Hypothalamus (tissue), 51 donors: ENCODE measurements at regions not wholly inside any gene's neighbourhood (a gene's known extent, or its start where the extent isn't known, plus 50 kb on each side); places are given as distances from the start of the nearest gene placed in this dataset.

Source experiments
- DNase-seq, 51 donors: peaks; one replicate each; lab custom pipeline; 2025; lab: John Stamatoyannopoulos, UW

DNA sequence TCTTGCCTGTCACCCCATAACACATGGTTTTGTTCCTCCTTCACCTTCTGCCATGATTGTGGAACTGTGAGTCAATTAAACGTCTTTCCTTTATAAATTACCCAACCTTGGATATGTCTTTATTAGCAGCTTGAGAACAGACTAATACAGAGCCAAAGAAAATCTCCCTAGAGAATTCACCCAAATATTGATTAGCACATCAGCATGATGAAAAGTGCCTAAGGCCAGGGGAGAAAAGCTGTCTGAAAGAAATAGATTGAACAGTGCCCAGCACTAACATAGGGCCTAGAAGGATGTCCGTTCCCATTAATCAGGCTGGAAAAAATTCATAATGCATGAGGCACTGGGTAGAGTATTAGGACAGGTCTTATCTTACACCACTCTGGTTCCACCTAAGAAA, 111.9 kb upstream of the CALN1 start:
- no peak for DNase-seq

DNA sequence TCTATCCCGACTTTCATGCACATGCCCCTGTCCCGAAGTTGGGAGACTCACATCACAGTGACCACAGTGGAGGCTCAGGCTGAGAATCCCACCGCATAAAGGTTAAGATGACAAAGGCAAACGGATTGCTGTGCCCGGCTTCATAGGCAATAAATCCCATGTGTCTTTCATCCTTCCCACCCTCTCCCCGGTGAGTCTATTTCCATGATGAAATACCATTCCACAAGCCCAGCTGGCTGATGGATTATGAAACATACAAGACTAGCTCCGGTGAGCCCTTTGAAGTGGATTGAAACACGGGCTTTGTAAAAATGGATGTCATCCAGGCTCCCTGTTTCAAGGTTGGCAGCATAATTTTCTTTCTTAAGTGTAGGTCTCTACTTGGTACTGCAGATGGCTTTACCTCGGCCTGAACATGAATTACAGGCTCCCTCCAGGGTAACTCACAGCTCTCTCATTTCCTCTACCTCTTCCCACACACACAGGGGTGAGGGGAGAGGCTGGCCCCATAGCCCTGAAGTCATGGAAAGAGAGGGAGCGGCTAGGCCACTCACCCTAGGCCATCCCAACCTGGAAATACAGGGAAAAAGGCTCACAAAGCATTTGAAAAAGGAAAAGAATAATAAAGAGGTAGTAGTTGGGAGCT, 92.0 kb upstream of the CALN1 start:
- DNase-seq, result no peak

DNA sequence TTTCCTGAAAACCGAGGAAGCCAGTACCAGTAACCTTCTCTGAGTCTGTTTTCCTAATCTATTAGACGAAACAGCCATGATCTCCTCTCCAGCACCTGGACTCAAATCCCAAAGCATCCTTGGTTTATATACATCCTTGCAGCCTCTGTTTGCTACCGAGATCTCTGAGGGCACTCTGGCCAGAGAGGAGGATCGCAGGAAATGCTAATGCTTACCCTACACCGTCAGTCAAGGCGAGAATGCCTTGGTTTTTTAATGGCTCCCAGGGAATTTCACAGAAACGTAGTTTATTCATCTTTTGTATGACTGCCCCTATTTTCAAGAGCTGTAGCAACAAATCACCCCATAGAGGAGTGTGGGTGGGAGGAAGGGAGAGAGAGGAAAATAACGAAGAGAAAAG, 91.5 kb upstream of the CALN1 start:
- DNase-seq, result no peak

DNA sequence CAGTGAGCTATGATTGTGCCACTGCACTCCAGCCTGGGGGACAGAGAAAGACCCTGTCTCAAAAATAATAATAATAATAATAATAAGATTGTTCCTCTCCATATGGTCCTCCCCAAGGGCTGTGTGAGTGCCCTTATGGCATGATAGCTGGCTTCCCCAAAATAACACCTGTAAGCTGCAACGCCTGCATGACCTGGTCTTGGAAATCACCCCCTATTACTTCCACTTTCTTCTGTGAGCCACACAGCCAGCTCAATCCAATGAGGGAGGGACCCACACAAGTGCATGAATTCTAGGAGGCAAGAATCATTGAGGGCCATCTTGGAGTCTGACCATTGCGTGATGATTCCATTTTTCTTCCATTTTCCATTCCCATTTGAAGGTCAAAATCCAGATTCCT, 82.7 kb upstream of the CALN1 start:
- no peak for DNase-seq

DNA sequence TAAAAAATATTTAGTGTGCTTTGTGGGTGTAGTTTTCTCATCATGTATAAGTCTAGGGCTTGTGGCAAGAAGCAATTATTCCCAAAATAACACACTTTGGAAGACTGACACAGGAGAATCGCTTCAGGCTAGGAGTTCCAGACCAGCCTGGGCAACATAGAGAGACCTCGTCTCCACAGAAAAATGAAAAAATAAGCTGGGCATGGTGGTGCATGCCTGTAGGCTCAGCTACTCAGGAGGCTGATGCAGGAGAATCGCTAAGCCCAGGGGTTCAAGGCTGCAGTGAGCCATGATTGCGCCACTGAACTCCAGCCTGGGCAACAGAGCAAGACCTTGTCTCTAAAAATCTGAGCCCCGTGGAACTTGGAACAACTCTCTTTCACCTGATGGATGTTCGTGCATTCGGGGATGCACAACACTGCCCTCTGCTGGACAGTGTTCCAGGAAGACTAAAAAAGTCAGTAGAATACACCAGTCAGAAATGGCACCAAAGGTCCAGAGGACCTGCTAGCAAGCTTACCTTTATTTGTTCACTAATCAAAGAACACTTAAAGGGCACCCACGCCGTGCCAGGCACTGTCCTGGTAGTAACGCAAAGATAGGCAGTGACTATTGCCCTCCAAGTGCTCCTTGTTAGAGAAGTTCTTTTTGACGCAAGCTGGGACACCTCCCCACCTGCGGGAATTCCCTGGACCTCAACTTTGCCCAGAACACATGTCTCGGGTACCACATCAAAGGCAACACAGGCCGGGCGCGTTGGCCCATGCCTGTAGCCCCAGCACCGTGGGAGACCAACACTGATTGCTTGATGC, 81.9 kb upstream of the CALN1 start:
- DNase-seq, result peak in 46 of 51 donors; percentile 0 to 77 (median 30)

DNA sequence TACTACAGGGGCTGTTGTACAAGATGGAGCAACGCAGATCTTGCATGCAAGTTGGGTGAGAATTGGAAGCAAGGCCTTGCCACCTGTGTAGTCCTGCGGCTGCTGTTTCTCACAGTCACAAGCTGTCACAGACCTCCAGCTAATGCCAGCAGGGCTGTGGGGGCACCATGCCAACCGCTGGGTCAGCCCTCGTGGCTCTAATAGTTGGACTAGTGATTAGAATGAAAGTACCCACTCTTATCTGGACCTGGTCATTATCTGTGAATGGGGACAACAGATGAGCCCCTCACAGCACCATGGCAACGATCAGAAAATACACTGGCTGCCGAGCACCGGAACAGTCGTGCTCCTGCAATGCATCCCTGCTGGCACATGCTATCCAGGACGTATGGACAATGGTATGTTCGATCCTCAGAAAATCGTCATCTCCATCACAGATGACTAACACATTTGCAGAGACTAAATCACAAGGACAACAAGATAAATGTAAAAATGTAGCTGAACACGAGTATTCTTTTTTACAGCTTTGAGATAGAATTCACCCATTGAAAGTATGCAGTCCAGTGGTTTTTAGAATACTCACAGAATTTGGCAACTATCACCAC, 80.4 kb upstream of the CALN1 start:
- DNase-seq, result peak in 16 of 51 donors; percentile 1 to 22 (median 4)

DNA sequence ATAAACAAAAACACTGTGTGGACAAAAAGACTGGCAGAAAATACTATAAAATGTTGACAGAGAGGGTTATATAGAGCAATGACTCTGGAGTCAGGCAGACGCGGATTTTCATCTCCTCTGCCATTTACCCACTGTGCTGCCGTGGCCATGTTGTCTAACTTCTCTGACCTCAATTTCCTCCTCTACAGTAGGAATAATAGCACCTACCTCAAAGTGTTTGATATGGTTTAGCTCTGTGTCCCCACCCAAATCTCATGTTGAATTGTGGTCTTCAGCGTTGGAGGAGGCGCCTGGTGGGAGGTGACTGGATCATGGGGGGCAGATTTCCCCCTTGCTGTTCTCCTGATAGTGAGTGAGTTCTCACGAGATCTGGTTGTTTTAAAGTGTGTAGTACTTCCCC, 78.2 kb upstream of the CALN1 start:
- DNase-seq, result no peak

DNA sequence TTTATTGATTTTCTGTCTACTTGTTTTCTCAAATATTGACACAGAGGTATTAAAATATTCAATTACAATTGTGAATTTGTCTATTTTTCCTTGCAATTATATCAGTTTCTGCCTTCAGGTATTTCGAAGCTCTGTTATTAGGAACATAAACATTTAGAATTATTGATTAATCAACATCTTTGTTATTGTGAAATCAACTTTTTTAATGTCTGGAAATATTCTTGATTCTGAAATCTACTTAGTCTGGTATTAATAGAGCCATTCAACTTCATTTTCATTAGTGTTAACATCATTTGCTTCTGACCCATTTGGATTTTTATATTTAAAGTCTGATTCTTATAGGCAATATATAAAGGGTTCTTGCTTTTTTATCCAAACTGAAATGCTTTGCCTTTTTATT, 69.8 kb upstream of the CALN1 start:
- DNase-seq, result no peak

DNA sequence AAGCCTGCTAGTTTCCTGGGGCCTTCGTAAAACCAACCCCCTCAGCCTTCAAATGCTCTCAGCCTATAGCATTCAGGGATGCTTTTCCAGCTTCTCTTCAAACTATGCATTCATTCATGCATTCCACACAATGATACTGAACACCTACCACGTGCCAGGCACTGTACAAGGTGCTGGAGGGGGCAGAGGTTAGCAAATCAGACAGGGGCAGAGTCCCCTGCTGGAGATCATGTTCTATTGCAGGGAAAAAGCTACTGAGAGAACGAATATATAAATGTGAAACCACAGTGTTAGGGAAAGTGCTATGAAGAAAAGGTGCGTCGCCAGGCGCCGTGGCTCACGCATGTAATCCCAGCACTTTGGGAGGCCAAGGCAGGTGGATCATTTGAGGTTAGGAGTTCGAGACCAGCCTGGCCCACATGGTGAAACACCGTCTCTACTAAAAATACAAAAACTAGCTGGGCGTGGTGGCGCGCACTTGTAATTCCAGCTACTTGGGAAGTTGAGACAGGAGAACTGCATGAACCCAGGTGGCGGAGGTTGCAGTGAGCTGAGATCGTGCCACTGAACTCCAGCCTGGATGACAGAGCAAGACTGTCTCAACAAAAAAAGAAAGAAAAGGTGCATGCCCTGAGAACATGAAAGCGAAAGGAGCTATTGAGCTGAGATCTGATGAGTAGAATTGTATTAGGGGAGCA, 64.6 kb upstream of the CALN1 start:
- no peak for DNase-seq

DNA sequence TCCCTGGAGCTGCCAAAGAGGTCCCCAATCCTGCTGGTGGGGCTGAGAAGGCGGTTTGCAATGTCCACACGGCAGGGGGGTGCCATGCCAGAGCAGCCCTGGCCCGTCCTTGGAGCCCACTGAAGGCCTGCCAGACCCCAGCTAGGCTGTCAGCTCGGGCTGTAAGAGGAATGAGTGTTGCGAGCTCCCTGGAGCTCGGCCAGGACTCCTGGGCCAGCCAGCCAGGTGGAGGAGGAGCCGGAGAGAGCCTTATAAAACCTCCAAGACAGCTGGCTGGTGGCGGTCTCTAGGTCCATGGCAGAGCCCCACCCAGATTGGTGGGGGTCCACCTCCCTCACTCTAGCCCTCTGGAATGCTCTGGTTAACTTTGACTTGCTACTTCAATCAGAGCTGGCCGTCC, 55.1 kb upstream of the CALN1 start:
- no peak for DNase-seq

DNA sequence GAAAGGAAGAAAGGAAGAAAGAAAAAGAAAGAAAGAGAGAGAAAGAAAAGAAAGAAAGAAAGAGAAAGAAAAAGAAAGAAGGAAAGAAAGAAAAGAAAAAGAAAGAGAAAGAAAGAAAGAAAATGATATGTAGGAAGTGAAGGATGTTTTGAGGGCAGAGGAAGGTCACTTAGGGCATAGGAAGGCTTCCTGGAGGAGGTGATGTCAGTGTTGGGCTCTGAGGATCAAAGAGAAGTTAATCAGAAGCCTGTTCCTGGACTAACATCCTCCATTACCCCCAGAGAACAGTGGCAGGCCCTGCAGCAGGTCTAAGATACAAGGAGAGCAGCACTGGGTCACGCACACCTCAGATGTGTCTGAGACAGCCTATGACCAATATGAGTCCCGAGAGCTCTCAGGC, 54.7 kb upstream of the CALN1 start:
- DNase-seq, result no peak

DNA sequence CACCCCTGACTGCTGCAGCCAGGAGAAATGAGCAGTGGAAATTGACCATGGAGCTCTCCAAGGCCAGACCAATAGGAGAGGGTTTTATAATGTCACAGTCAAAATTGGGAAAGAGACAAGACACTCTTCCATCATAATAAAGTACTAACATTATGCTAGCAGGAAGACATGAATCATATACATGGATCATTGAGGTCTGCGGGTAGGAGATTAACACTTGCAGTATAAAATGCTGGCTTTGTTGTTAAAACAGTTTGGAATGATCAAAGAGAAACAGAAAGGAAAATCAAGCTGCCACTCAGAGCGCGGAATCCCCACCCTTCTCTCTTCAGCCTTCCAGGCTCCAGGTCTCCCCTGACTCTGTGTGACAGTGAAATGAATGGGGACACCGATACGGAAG, 53.4 kb upstream of the CALN1 start:
- no peak for DNase-seq

DNA sequence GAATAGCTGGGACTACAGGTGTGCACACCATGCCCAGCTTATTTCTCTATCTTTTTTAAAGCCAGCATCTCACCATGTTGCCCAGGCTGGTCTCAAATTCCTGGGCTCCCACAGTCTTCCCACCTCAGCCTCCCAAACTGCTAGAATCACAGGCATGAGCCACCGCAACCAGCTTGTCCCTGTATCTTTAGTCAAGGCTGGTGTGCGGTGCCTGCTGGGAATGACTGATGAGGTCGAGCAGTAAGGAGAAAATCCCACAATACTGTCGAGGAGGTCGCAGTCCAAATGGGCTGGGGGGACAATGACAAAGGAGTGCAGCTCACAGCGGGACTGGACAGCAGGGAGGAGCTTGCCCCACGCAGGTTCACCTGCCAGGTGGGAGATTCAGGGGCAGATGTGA, 50.2 kb upstream of the CALN1 start:
- no peak for DNase-seq
